Stimulated activated CD4-positive, alpha-beta T cell treated with anti-CD3 and anti-CD28 coated beads, Interleukin-1b, Interleukin-23, amount 100 ng/mL, for 24 hours (primary cell): ENCODE measurements at regions not wholly inside any gene's neighbourhood (a gene's known extent, or its start where the extent isn't known, plus 50 kb on each side); places are given as distances from the start of the nearest gene placed in this dataset.

Source experiments
- DNase-seq, 4 experiments: peaks; one replicate each; pipeline ENCODE4 v3.0.0-alpha.2; 2020; ENCODE audit warnings: low read depth in 4 of 4, low spot score in 1 of 4

DNA sequence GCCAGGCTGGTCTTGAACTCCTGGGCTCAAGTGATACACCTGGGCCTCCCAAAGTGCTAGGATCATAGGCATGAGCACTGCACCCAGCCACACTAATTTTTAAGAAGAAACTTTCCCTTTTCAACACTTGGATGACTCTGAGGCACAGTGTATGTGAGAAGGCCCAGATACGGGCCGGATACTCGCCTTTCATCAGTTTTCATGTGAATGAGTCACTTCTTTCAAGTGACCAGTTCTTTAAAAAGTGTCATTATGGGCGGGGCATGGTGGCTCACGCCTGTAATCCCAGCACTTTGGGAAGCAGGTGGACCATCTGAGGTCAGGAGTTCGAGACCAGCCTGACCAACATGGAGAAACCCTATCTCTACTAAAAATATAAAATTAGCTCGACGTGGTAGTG lies 120.8 kb downstream of the CTTN start:
- DNase-seq, result no peak

DNA sequence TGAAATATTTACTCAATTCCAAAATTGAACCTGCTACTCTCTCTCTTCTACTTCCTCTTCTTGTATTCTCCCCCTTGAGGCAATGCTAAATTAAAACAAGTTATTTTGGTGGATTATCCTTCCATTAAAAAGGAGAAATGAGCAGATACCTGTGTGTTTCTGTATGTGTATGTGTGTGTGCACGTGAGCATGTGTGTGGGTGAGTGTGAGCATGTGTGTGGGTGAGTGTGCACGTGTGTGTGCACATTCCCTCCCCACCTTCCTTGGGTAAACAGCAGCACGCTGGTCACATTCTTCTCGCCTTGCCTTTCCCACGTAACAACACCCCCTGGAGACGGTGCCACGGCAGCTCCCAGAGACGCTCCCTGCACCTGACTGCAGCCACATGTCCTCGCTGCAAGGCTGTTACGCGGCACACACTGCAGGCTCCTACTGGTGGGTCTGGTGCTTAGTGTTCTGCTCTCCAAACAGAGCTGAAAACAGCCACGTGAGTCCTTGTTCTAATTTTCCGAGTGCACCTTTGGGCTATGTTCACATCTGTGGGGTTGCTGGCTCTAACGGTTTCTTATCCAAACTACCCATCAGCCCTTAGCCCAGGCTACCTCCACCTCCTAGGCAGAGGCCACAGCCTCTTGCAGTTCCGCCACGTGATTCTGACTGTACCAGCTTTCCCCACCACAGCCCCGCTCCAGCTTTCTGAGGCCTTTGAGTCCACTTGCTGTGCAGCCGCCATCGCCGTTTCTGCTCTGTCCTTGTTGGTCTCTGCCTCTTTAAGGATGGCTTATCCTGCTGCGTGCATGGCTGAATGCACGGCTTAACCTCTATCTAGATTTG lies 123.4 kb downstream of the CTTN start:
- no peak for DNase-seq

- DNase-seq, result no peak
Observed at GRCh38 chr11:70522309-70522592, 123.9 kb downstream of the CTTN start.

GRCh38 chr11:70522593-70523311 lies 124.4 kb downstream of the CTTN start:
- no peak for DNase-seq

DNA sequence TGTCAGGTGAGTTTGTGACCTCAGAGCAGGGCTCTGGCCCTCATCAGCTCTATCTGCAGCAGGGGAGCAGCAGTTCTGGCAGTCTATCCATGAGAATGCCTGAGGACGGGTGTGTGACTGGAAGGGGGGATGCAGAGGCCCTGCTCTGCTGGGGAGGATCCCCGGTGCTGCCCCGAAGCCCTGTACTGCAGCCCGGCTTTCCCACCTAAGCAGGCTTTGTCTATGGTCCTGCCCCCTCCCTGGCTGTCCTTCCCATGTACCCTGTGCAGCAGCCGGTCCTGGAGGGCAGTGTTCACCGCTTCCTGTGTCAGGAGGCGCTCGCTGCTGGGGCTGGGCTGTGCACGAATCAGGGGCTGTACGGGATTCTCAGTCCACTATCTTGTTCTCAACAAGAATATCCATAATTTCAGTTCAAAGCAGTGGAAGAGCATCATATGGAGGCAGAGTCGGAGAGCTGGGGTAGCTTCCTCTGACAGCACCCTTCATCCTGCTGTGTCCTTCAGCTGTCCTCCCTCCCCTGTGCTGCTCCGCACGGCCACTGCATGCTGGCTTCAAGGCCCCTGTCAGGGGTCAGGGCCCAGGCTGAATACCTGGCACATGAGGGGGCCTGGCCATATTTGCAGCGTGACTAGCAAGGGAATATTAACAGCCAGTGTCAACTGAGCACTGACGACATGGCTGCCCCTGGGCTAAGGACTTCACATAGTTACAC lies 125.2 kb downstream of the CTTN start:
- no peak for DNase-seq

GRCh38 chr11:70524096-70524922 lies 126.0 kb downstream of the CTTN start:
- DNase-seq, result no peak

DNA sequence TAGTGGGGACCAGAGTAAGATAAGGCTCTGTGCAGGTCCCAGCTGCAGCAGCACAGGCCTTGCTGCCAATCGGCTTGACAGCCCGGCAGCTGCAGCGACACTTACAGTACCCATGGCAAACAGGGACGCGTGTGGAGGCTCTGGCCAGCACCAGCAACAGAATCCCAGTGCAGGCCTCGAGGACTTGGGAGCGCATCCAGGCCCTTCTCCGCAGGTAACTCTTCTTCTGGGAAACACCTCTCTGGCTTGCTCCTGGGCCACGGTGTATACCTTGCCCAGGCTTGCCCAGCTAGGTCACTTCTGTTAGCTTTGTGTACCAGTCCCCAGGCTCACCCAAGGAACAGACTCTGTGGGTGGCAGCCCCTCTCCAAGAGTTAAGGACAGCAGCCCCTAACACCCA lies 126.7 kb downstream of the CTTN start:
- DNase-seq, result no peak

DNA sequence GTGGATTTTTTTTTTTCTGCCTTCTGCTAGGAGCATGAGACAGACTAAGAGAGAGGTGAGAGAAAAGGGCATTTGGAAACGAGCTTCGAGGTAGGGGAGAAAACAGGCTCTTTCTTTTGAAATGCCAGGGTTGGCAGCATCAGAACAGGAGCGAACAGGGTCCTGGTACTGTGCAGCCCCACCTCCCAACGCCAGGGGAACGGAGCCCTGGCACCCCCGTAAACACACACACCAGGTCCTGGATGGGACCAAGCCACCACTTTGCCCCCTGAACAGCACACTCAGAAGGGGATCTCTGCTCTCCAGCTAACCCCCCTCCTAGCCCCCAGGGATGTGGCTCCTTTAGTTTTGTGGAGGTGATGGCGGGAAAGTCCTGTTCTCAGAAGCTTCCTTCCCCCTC lies 127.1 kb downstream of the CTTN start:
- DNase-seq, result no peak

- DNase-seq, result no peak
Observed at GRCh38 chr11:70526116-70527045, 128.1 kb downstream of the CTTN start.

DNA sequence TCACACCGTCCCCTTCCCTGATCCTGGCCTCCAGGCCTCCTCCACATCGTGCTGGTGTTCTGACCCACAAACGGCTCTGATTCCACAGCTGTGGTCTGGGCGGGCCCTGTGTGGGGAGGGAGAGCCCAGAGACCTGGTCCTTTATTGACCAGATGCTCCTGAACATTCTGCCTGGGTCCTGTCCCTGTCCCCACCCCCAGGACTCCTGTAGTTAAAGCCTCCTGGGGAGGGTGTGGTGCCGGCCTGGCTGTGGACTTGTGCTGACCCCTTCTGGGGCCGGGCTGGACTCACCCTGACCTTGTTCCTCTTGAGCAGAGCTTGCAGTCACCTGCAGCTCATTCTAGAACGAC lies 128.7 kb downstream of the CTTN start:
- DNase-seq, result no peak

DNA sequence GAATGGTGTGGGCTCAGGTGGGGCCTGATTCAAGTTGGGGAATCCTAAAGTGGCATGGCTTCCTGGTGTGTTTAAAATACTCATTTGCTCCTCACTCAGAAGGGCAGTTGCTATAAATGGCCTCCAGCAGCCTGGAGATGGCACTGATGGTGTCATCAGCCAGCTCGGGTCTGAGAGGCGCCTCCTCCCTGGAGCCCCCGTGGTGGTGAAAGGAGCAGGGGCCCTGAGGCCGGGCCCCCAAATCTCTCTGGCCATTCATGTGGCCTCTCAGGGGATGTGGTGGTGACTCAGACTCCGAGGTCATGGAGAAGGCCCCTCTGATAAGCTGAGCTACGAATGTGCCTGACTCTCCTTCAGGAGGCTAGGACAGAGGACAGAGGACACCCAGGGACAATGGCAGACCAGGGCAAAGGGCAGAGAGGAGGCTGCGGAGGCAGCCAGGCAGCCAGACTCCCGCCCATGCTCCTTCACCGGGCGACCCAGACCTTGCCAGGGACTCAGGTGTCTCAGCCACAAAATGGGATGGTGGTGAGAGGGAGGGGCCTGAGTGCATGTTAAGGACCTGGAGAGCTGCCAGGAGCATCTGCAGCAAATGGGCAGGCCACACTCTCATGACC lies 129.2 kb downstream of the CTTN start:
- DNase-seq, result no peak

DNA sequence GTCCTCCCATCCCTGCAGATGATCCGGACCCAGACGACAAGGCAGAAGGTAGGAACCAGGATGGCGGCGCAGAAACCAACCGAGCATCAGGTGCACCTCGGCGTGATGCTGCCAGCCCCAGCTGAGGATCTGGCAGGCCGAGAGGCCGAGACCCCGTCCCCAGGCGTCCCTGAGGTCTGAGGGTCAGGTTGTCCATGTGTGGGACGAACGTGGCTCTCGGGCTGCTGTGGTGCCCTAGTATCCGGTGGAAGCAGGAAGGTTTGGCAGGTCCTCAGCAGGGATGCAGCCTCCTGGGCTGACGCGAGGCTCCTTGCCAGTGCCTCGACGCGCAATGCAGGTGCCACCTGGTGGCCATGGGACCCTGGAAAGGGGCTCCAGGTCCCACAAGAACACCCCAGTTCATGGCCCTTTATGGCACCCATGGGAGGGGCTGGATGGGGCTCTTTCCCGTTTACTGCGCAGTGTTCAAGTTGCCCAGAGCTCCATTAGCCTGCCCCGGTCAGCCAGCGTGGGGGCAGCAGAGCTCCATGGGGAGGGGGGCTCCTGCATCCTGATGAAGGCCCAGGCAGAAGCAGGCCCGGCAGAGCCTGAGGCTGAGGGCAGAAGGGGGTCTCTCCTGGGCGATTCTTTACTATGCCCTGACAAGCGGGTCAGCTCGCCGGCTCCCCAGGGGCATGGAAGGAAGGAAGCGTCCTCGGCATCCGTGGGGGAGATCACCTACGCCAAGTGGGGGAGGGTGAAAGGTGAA lies 129.9 kb downstream of the CTTN start:
- DNase-seq, result no peak

GRCh38 chr11:70528794-70529580 lies 130.7 kb downstream of the CTTN start:
- no peak for DNase-seq

- DNase-seq, result no peak
Observed at GRCh38 chr11:70530010-70530409, 131.7 kb downstream of the CTTN start.

DNA sequence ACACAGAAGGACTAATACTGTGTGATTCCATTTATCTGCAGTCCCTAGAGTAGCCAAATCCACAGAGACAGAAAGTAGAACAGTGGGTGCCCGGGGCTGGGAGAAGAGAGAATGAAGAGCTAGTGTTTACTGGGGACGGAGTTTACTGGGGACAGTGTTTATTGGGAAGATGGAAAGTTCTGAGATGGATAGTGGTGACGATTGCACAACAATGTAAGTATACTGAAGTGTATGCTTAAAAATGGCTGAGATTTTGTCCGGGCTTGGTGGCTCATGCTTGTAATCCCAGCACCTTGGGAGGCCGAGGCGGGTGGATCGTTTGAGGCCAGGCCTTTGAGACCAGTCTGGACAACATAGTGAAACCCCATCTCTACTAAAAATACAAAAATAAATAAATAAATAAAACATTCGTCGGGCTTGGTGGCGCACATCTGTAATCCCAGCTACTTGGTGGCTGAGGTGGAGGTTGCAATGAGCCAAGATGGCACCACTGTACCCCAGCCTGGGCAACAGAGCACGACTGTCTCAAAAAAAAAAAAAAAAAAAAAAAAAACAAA lies 132.4 kb downstream of the CTTN start:
- DNase-seq, result no peak

DNA sequence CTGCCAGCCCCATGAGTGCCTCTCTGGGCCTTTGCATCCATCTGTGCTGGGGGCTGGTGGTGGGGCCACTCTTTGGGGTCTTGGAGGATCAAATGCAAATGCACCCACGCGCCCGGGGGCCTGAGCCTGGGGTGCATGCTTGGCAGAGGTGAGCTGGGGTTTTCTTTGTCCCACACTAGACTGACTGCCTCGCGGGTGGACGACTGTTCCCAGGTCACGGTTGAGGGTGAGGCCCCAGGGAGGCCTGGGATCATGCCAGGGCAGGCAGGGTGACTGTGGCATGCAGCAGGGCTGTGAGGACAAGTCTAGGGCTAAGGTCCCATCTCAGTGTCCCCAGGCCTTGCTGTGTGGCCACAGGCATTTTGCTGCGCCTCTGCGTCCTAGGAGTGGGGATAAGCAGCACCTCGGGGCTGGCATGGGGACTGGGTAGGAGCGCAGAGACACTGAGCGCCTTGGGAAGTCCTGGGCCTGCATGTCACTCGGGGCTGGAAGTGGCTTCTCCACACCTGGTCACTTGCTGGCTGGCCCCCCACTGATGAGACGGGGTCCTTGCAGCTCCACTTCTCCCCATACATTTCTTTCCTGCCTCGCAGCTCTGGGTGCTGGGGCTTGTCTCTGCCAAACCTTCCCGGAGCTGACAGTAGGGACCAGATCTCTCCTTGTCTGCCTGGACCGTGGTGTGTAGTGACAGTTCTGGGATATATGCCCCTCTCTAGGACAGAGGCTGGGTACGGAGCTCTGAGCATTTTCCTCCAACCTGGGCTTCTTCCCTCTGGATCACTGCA lies 133.1 kb downstream of the CTTN start:
- no peak for DNase-seq

DNA sequence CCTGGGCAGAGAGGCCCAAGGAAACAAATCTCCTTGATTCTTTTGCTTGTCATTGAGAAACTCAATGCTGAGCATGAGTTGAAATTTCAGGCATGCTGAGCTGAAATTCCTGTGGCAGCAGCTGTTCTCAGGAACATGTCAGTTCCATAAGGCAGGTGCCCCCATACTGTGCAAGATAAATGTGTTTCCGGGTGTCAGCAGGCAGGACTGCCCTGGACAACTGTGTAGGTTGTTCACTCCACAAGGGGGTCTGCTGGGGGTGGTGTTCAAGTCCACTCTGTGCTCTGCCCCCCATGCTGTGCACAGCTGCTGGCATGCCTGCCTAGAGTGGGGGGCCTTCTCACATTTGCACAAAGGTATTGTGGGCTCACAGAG lies 133.7 kb downstream of the CTTN start:
- DNase-seq, result no peak
